GM23338 (cell line): ENCODE measurements at regions not wholly inside any gene's neighbourhood (a gene's known extent, or its start where the extent isn't known, plus 50 kb on each side); places are given as distances from the start of the nearest gene placed in this dataset.
"Not testable (repeated sequence)": the region's sequence is repeated elsewhere in the genome, so short reads cannot be mapped to it uniquely, and the experiment has no call there.

Source experiments
- ATAC-seq: fragments of 200-7000 bp; cut with Tn5 transposase; 3 replicates; pipeline ENCODE4 v1.9.1; 2020
- DNase-seq: peaks from one replicate; pipeline ENCODE4 v3.0.0-alpha.2; 2015; ENCODE audit warnings: low spot score
- H2AFZ ChIP-seq: fragments of 200-600 bp; sonication (generic); 2 replicates; pipeline ENCODE4 v1.8.0; 2016; ENCODE audit warnings: antibody characterized with exemption, mild to moderate bottlenecking, moderate library complexity
- H3F3A ChIP-seq: fragments of 200-600 bp; sonication (generic); replicated peaks from 2 replicates; pipeline ENCODE4 v1.8.0; 2017; ENCODE audit warnings: antibody characterized with exemption, mixed run types, low read depth
- H3K27ac ChIP-seq: fragments of 200-600 bp; sonication (generic); 2 replicates; pipeline ENCODE4 v1.6.1; 2016; ENCODE audit warnings: low read depth
- H3K27me3 ChIP-seq: fragments of 200-600 bp; sonication (generic); 2 replicates; pipeline ENCODE4 v1.8.0; 2016; ENCODE audit warnings: mild to moderate bottlenecking, mixed run types, moderate library complexity; ENCODE audit not compliant: insufficient read depth
- H3K36me3 ChIP-seq: fragments of 200-600 bp; sonication (generic); 2 replicates; pipeline ENCODE4 v1.8.0; 2016; ENCODE audit warnings: mild to moderate bottlenecking; ENCODE audit not compliant: insufficient read depth
- H3K4me1 ChIP-seq: fragments of 200-600 bp; sonication (generic); 2 replicates; pipeline ENCODE4 v1.8.0; 2016; ENCODE audit warnings: mild to moderate bottlenecking, moderate library complexity; ENCODE audit not compliant: insufficient read depth
- H3K4me2 ChIP-seq: fragments of 200-600 bp; sonication (generic); 2 replicates; pipeline ENCODE4 v1.7.1; 2017; ENCODE audit warnings: mixed run types
- H3K4me3 ChIP-seq: fragments of 200-600 bp; sonication (generic); 2 replicates; pipeline ENCODE4 v1.6.1; 2016; ENCODE audit warnings: mixed run types
- H3K79me2 ChIP-seq: fragments of 200-600 bp; sonication (generic); replicated peaks from 2 replicates; pipeline ENCODE4 v1.8.0; 2017; ENCODE audit warnings: mild to moderate bottlenecking; ENCODE audit not compliant: insufficient read depth
- H3K9me2 ChIP-seq: fragments of 200-600 bp; sonication (generic); 2 replicates; pipeline ENCODE4 v1.8.0; 2017; ENCODE audit not compliant: insufficient read depth
- H4K20me1 ChIP-seq: fragments of 200-600 bp; sonication (generic); replicated peaks from 2 replicates; pipeline ENCODE4 v1.8.0; 2017; ENCODE audit warnings: mild to moderate bottlenecking; ENCODE audit not compliant: insufficient read depth
- H3K27ac Mint-ChIP-seq: 2 replicates; pipeline ENCODE4 v1.8.0; 2020; ENCODE audit warnings: inconsistent platforms, mild to moderate bottlenecking, moderate library complexity, mixed read lengths
- H3K27me3 Mint-ChIP-seq: 3 replicates; pipeline ENCODE4 v1.8.0; 2022; ENCODE audit warnings: low read depth, mild to moderate bottlenecking, moderate library complexity, mixed read lengths, inconsistent platforms; ENCODE audit not compliant: insufficient read depth, poor library complexity
- H3K36me3 Mint-ChIP-seq: 3 replicates; pipeline ENCODE4 v1.8.0; 2021; ENCODE audit warnings: low read depth, mild to moderate bottlenecking, inconsistent platforms, moderate library complexity, mixed read lengths
- H3K4me1 Mint-ChIP-seq: 3 replicates; pipeline ENCODE4 v1.8.0; 2020; ENCODE audit warnings: mild to moderate bottlenecking, inconsistent platforms, mixed read lengths
- H3K4me3 Mint-ChIP-seq: 3 replicates; pipeline ENCODE4 v1.8.0; 2021; ENCODE audit warnings: moderate library complexity, mild to moderate bottlenecking, inconsistent platforms, mixed read lengths
- H3K9me3 Mint-ChIP-seq: 3 replicates; pipeline ENCODE4 v1.8.0; 2020; ENCODE audit warnings: moderate library complexity, mild to moderate bottlenecking, inconsistent platforms, mixed read lengths
- NANOG ChIP-seq: IDR thresholded peaks from 2 replicates; pipeline ENCODE4 v1.6.1; 2016; ENCODE audit warnings: antibody characterized with exemption, borderline replicate concordance
- TF ChIP-seq, protein P1 (sequence below): fragments of 250-450 bp; sonication (Bioruptor Pico); IDR thresholded peaks from 2 replicates; pipeline ENCODE4 v1.5.0; 2020; ENCODE audit warnings: mild to moderate bottlenecking, moderate library complexity
- TF ChIP-seq, protein P2 (sequence below): IDR thresholded peaks from one replicate; pipeline ENCODE4 v1.6.1; 2018; ENCODE audit warnings: antibody characterized with exemption; ENCODE audit not compliant: unreplicated experiment

DNA sequence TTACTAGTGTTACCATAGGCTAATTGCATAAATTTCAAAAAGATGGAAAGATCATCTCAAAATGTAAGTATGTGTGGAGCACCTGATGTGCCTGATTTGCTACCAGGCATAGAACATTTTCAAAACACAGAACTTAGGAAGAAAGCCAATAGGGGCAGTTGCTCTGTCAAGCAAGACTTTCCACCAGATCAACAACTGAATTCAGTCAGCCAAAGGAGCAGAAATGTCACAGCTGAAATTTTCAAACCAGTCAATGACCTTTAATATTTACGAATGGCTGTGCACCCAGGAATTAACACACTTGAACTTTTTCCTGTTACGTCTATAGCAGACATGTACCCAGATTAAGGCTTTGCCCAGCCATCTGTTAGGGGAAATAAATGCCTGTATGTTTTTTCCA lies 452.8 kb upstream of the PTGER4 start (continued):
- TF ChIP-seq, protein P1, sequence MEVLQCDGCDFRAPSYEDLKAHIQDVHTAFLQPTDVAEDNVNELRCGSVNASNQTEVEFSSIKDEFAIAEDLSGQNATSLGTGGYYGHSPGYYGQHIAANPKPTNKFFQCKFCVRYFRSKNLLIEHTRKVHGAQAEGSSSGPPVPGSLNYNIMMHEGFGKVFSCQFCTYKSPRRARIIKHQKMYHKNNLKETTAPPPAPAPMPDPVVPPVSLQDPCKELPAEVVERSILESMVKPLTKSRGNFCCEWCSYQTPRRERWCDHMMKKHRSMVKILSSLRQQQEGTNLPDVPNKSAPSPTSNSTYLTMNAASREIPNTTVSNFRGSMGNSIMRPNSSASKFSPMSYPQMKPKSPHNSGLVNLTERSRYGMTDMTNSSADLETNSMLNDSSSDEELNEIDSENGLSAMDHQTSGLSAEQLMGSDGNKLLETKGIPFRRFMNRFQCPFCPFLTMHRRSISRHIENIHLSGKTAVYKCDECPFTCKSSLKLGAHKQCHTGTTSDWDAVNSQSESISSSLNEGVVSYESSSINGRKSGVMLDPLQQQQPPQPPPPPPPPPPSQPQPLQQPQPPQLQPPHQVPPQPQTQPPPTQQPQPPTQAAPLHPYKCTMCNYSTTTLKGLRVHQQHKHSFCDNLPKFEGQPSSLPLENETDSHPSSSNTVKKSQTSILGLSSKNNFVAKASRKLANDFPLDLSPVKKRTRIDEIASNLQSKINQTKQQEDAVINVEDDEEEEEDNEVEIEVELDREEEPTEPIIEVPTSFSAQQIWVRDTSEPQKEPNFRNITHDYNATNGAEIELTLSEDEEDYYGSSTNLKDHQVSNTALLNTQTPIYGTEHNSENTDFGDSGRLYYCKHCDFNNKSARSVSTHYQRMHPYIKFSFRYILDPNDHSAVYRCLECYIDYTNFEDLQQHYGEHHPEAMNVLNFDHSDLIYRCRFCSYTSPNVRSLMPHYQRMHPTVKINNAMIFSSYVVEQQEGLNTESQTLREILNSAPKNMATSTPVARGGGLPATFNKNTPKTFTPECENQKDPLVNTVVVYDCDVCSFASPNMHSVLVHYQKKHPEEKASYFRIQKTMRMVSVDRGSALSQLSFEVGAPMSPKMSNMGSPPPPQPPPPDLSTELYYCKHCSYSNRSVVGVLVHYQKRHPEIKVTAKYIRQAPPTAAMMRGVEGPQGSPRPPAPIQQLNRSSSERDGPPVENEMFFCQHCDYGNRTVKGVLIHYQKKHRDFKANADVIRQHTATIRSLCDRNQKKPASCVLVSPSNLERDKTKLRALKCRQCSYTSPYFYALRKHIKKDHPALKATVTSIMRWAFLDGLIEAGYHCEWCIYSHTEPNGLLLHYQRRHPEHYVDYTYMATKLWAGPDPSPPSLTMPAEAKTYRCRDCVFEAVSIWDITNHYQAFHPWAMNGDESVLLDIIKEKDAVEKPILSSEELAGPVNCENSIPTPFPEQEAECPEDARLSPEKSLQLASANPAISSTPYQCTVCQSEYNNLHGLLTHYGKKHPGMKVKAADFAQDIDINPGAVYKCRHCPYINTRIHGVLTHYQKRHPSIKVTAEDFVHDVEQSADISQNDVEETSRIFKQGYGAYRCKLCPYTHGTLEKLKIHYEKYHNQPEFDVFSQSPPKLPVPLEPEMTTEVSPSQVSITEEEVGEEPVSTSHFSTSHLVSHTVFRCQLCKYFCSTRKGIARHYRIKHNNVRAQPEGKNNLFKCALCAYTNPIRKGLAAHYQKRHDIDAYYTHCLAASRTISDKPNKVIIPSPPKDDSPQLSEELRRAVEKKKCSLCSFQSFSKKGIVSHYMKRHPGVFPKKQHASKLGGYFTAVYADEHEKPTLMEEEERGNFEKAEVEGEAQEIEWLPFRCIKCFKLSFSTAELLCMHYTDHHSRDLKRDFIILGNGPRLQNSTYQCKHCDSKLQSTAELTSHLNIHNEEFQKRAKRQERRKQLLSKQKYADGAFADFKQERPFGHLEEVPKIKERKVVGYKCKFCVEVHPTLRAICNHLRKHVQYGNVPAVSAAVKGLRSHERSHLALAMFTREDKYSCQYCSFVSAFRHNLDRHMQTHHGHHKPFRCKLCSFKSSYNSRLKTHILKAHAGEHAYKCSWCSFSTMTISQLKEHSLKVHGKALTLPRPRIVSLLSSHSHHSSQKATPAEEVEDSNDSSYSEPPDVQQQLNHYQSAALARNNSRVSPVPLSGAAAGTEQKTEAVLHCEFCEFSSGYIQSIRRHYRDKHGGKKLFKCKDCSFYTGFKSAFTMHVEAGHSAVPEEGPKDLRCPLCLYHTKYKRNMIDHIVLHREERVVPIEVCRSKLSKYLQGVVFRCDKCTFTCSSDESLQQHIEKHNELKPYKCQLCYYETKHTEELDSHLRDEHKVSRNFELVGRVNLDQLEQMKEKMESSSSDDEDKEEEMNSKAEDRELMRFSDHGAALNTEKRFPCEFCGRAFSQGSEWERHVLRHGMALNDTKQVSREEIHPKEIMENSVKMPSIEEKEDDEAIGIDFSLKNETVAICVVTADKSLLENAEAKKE (CRISPR knock-in tag): no peak

DNA sequence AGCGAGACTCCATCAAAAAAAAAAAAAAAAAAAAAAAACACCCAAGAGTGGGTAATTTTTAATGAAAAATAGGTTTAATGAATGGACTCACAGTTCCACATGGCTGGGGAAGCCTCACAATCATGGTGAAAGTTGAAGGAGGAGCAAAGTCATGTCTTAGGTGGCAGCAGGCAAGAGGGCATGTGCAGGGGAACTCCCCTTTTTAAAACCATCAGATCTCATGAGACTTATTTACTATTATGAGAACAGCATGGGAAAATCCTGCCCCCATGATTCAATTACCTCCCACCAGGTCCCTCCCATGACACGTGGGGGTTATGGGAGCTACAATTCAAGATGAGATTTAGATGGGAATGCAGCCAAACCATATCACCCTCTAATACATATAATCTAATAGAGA lies 454.6 kb upstream of the PTGER4 start:
- H3K4me1 ChIP-seq, H3K79me2 ChIP-seq, DNase-seq, H3K27me3 ChIP-seq, H3K27ac ChIP-seq, H3K4me1 Mint-ChIP-seq, H2AFZ ChIP-seq, H3K27ac Mint-ChIP-seq, H3K9me3 Mint-ChIP-seq, H3K36me3 Mint-ChIP-seq, H3K36me3 ChIP-seq, H3K4me3 Mint-ChIP-seq, H3F3A ChIP-seq, H3K4me2 ChIP-seq, H3K4me3 ChIP-seq, H3K27me3 Mint-ChIP-seq, ATAC-seq, H4K20me1 ChIP-seq: not testable (repeated sequence)
- peaks cover 11% of the 10 kb centered on the region for H3K9me2 ChIP-seq

DNA sequence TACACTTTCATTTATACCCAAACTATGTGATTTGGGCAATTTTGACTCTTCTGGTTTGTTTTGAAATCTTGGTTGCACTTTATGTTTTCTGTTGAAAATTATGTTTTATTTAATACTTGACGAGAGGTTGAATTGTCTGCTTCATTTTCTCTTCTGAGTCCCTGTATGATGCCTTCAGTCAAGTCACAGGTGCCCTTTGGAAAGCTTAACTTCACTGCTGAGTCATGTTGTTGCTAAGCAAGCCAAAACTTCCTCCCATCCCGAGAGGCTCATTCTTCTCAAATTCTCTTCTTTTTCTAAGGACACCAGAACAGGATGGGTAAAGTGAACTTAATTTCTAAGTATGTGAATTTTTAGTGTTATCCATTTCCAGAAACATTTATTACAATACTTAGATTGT lies 455.3 kb upstream of the PTGER4 start:
- Histone ChIP-seq H3K79me2 (no peaks in the 10 kb centered on the region), H3K9me2 (peaks cover 11% of the 10 kb centered on the region), H3K27ac (no peak overlapping the region), H3K4me2 (no peak overlapping the region), H4K20me1 (no peaks in the 10 kb centered on the region), H3K27me3 (no peaks in the 10 kb centered on the region), H2AFZ (peak overlapping the region; percentile 25; the same call in 1 of the 2 replicates), H3K36me3 (no peaks in the 10 kb centered on the region), H3K4me1 (peaks cover 9% of the 10 kb centered on the region; the same call in 1 of the 2 replicates), H3F3A (no peaks in the 10 kb centered on the region), H3K4me3 (no peak overlapping the region)
- no peak for DNase-seq
- Mint-ChIP-seq H3K4me3 (no peak overlapping the region), H3K9me3 (no peaks in the 10 kb centered on the region), H3K27ac (peak overlapping the region; percentile 78; the same call in 1 of the 2 replicates), H3K4me1 (peaks cover 4% of the 10 kb centered on the region; the same call in 2 of the 3 replicates), H3K36me3 (no peaks in the 10 kb centered on the region), H3K27me3 (peaks cover 2% of the 10 kb centered on the region)
- ATAC-seq: no peak
- no peak for TF ChIP-seq NANOG
- TF ChIP-seq, protein P2, sequence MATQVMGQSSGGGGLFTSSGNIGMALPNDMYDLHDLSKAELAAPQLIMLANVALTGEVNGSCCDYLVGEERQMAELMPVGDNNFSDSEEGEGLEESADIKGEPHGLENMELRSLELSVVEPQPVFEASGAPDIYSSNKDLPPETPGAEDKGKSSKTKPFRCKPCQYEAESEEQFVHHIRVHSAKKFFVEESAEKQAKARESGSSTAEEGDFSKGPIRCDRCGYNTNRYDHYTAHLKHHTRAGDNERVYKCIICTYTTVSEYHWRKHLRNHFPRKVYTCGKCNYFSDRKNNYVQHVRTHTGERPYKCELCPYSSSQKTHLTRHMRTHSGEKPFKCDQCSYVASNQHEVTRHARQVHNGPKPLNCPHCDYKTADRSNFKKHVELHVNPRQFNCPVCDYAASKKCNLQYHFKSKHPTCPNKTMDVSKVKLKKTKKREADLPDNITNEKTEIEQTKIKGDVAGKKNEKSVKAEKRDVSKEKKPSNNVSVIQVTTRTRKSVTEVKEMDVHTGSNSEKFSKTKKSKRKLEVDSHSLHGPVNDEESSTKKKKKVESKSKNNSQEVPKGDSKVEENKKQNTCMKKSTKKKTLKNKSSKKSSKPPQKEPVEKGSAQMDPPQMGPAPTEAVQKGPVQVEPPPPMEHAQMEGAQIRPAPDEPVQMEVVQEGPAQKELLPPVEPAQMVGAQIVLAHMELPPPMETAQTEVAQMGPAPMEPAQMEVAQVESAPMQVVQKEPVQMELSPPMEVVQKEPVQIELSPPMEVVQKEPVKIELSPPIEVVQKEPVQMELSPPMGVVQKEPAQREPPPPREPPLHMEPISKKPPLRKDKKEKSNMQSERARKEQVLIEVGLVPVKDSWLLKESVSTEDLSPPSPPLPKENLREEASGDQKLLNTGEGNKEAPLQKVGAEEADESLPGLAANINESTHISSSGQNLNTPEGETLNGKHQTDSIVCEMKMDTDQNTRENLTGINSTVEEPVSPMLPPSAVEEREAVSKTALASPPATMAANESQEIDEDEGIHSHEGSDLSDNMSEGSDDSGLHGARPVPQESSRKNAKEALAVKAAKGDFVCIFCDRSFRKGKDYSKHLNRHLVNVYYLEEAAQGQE: no peak
